BLaER1 (cell line): ENCODE measurements at regions not wholly inside any gene's neighbourhood (a gene's known extent, or its start where the extent isn't known, plus 50 kb on each side); places are given as distances from the start of the nearest gene placed in this dataset.

Experiments
- H3K27ac ChIP-seq: shearing (Covaris generic); formaldehyde crosslinking; 2 replicates; pipeline ENCODE4 v1.8.1; 2022
- H3K27me3 ChIP-seq: shearing (Covaris generic); formaldehyde crosslinking; 2 replicates; pipeline ENCODE4 v1.8.1; 2022
- H3K36me3 ChIP-seq: shearing (Covaris generic); formaldehyde crosslinking; 2 replicates; pipeline ENCODE4 v1.8.1; 2022
- H3K4me1 ChIP-seq: shearing (Covaris generic); formaldehyde crosslinking; 2 replicates; pipeline ENCODE4 v1.8.1; 2022
- H3K4me2 ChIP-seq: shearing (Covaris generic); formaldehyde crosslinking; 2 replicates; pipeline ENCODE4 v1.8.1; 2022
- H3K4me3 ChIP-seq: shearing (Covaris generic); formaldehyde crosslinking; 2 replicates; pipeline ENCODE4 v1.8.1; 2022
- H3K9ac ChIP-seq: shearing (Covaris generic); formaldehyde crosslinking; 2 replicates; pipeline ENCODE4 v1.8.1; 2022
- H3K9me3 ChIP-seq: shearing (Covaris generic); formaldehyde crosslinking; 2 replicates; pipeline ENCODE4 v1.8.1; 2022
- H4K20me1 ChIP-seq: shearing (Covaris generic); formaldehyde crosslinking; 2 replicates; pipeline ENCODE4 v1.8.1; 2022
- Cebpa-rat ChIP-seq: shearing (Covaris generic); IDR thresholded peaks from 2 replicates; pipeline ENCODE4 v1.8.1; 2022

DNA sequence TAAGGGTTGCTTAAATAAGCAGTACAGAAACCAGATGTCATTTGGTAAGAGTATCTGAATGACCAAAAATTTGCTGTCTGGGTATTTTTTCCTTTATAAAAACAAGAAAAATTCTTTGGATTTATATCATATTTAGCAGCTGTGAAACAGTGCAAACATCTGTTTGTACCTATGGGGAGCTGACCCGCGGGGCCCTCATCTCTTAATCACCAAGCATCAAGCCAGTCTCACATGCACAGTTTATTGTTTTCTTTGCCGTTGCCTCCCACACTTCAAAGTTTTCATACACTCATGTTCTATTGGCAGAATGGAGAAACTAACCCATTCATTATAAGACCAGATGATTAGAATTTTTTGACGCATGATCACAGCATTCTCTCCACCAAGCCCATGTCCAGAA lies 142.2 kb downstream of the BMP4 start:
- Histone ChIP-seq H4K20me1 (no peaks in the 10 kb centered on the region), H3K36me3 (no peaks in the 10 kb centered on the region), H3K4me2 (no peak overlapping the region), H3K9me3 (no peaks in the 10 kb centered on the region), H3K4me1 (no peaks in the 10 kb centered on the region), H3K27me3 (no peaks in the 10 kb centered on the region), H3K27ac (no peak overlapping the region), H3K4me3 (no peak overlapping the region), H3K9ac (no peak overlapping the region)
- TF ChIP-seq Cebpa-rat, result no peak

GRCh38 chr14:53810221-53810620 lies 146.4 kb downstream of the BMP4 start:
- Histone ChIP-seq H3K4me1 (no peaks in the 10 kb centered on the region), H3K36me3 (no peaks in the 10 kb centered on the region)
- no peak for TF ChIP-seq Cebpa-rat

DNA sequence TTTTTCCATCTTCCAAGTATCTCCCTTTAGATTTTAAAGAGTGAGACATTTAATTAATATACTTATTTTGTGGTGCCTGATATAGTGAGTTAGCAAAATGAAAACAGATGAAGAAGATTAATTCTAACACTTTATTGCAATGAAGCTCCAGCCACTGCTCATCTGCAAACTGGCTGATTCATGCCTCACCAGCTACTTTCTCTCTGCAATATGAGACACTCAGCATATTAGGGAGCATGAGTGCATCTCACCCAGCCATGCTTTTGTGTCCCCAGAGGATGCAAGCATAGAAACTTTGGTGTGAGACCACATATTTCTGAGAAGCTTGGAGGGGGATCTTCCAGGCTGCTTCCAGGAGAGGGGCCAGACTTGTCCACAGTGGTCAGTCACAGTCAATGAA lies 148.6 kb downstream of the BMP4 start:
- H4K20me1 ChIP-seq, result no peaks in the 10 kb centered on the region
- H3K27ac ChIP-seq, result no peak overlapping the region
- H3K9me3 ChIP-seq, result no peaks in the 10 kb centered on the region
- TF ChIP-seq Cebpa-rat, result no peak
- H3K4me2 ChIP-seq, result no peak overlapping the region
- H3K27me3 ChIP-seq, result no peaks in the 10 kb centered on the region
- no peaks in the 10 kb centered on the region for H3K36me3 ChIP-seq
- H3K4me1 ChIP-seq, result no peaks in the 10 kb centered on the region
- no peak overlapping the region for H3K4me3 ChIP-seq
- no peak overlapping the region for H3K9ac ChIP-seq

More at GRCh38 chr14:53810221-53810620, 146.4 kb downstream of the BMP4 start:
- H3K9me3 ChIP-seq, result no peaks in the 10 kb centered on the region
- H3K4me3 ChIP-seq, result no peak overlapping the region
- no peak overlapping the region for H3K4me2 ChIP-seq
- no peaks in the 10 kb centered on the region for H4K20me1 ChIP-seq
- no peak overlapping the region for H3K27ac ChIP-seq
- H3K9ac ChIP-seq, result no peak overlapping the region
- H3K27me3 ChIP-seq, result no peaks in the 10 kb centered on the region

GRCh38 chr14:53807542-53807941 lies 149.1 kb downstream of the BMP4 start:
- Histone ChIP-seq H3K27ac (no peak overlapping the region), H3K4me1 (no peaks in the 10 kb centered on the region), H3K9ac (no peak overlapping the region), H3K4me2 (no peak overlapping the region), H3K9me3 (no peaks in the 10 kb centered on the region), H3K36me3 (no peaks in the 10 kb centered on the region), H3K27me3 (no peaks in the 10 kb centered on the region), H3K4me3 (no peak overlapping the region), H4K20me1 (no peaks in the 10 kb centered on the region)
- TF ChIP-seq Cebpa-rat, result no peak

- Histone ChIP-seq H3K9ac (no peak overlapping the region), H3K4me3 (no peak overlapping the region), H4K20me1 (no peaks in the 10 kb centered on the region), H3K36me3 (no peaks in the 10 kb centered on the region), H3K27me3 (no peaks in the 10 kb centered on the region), H3K27ac (no peak overlapping the region), H3K4me1 (no peaks in the 10 kb centered on the region), H3K4me2 (no peak overlapping the region), H3K9me3 (no peaks in the 10 kb centered on the region)
- no peak for TF ChIP-seq Cebpa-rat
These were observed 149.5 kb downstream of the BMP4 start for GRCh38 chr14:53807108-53807507.

DNA sequence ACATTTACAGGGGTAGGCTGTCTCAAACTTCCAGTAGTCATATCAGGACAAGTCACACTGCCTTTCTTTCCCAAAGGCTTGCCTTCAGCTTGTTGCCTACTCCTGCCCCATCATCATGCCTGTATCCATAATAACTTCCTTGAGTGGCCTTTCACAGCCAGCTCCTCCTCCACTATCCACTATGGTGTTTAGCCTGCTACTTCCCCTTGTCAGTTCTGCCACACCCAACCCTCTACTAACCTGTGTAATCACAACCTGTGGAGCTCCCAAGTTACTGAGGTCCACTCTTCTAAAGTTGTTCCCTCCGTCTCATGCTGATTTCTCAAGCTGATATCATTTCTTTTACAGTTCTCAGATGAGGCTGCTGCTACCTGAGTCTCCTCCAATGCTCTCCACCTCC lies 159.9 kb downstream of the BMP4 start:
- no peaks in the 10 kb centered on the region for H3K9me3 ChIP-seq
- TF ChIP-seq Cebpa-rat, result no peak
- no peaks in the 10 kb centered on the region for H4K20me1 ChIP-seq
- no peaks in the 10 kb centered on the region for H3K4me1 ChIP-seq
- no peak overlapping the region for H3K9ac ChIP-seq
- H3K4me2 ChIP-seq, result no peak overlapping the region
- H3K4me3 ChIP-seq, result no peak overlapping the region
- H3K27me3 ChIP-seq, result no peaks in the 10 kb centered on the region
- H3K36me3 ChIP-seq, result no peaks in the 10 kb centered on the region
- no peak overlapping the region for H3K27ac ChIP-seq

GRCh38 chr14:53793790-53794505 lies 162.7 kb downstream of the BMP4 start:
- Histone ChIP-seq H3K4me3 (no peak overlapping the region), H3K27ac (no peak overlapping the region), H3K4me2 (no peak overlapping the region), H3K9me3 (no peaks in the 10 kb centered on the region), H4K20me1 (no peaks in the 10 kb centered on the region), H3K9ac (no peak overlapping the region), H3K36me3 (no peaks in the 10 kb centered on the region), H3K4me1 (no peaks in the 10 kb centered on the region), H3K27me3 (no peaks in the 10 kb centered on the region)
- TF ChIP-seq Cebpa-rat, result no peak

DNA sequence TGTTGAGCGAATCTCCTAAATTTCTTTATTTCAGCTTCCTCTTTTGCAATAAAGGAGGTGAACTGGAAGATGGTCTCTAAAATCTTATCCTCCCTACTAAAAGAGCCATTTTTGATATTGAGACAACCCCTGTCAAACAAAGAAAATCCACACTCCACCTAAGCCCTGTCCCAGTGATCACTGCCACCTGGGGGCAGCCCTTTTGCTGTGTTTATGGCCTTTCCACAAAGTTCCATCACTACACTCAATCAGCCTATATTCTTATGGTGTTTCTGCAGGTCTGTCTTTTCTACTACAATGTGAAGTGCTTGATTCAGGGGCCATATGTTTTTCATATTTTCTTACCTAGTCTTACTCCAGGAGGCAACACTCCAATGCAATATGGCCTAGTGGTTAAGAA lies 163.7 kb downstream of the BMP4 start:
- Histone ChIP-seq H3K4me1 (no peaks in the 10 kb centered on the region), H3K9me3 (no peaks in the 10 kb centered on the region), H3K27me3 (no peaks in the 10 kb centered on the region), H3K9ac (no peak overlapping the region), H3K4me3 (no peak overlapping the region), H3K27ac (no peak overlapping the region), H4K20me1 (no peaks in the 10 kb centered on the region), H3K36me3 (no peaks in the 10 kb centered on the region), H3K4me2 (no peak overlapping the region)
- TF ChIP-seq Cebpa-rat, result no peak

DNA sequence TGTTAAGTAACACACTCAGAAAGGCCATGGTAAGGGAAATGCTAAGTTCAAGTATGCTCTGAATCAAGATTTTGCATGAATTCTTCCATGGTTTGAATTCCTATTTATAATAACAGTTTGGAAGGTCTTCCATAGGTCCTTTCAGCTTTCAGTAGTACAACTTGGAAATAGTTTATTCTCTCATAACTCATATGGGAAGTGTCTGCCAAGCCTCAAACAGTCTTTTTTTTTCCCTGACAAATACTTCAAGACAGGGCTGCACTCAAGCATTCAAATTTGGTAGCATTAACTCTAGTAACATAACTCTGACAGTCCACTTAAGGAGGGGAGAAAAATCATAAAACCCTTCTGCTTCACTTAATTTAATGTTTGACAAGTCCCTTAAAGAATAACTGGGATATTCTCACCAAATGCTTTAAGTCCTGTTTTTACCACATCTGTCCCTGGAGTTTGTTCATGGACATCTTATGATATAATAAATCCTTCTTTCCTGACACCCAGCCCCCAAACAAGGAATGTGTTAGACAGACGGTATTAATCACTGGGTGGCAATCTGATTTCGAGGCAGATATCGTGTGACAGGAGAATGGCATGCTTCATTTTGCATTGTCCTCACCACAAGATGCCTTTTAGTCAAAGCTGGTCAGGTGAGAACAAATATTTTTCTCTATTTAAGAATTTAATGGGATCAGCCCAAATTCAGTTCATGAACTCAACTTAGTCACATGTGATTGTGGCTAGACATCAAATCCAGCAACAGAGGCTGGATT lies 165.7 kb downstream of the BMP4 start:
- Histone ChIP-seq H3K4me2 (no peak overlapping the region), H3K9me3 (no peaks in the 10 kb centered on the region), H3K4me1 (no peaks in the 10 kb centered on the region), H4K20me1 (no peaks in the 10 kb centered on the region), H3K4me3 (no peak overlapping the region), H3K27ac (no peak overlapping the region), H3K27me3 (no peaks in the 10 kb centered on the region), H3K9ac (no peak overlapping the region), H3K36me3 (no peaks in the 10 kb centered on the region)
- TF ChIP-seq Cebpa-rat, result no peak

- Histone ChIP-seq H3K9me3 (no peaks in the 10 kb centered on the region), H3K4me1 (no peaks in the 10 kb centered on the region), H3K9ac (no peak overlapping the region), H3K4me2 (no peak overlapping the region), H4K20me1 (no peaks in the 10 kb centered on the region), H3K36me3 (no peaks in the 10 kb centered on the region), H3K27me3 (no peaks in the 10 kb centered on the region), H3K27ac (no peak overlapping the region), H3K4me3 (no peak overlapping the region)
- no peak for TF ChIP-seq Cebpa-rat
These were observed 168.1 kb downstream of the BMP4 start for GRCh38 chr14:53788566-53788965.
